PC-9 (cell line): ENCODE measurements at regions not wholly inside any gene's neighbourhood (a gene's known extent, or its start where the extent isn't known, plus 50 kb on each side); places are given as distances from the start of the nearest gene placed in this dataset.

Experiments used
- BruUV-seq: library from RNA; stranded (reverse); fragments of 400-500 nt; replicated peaks from 2 replicates; lab custom pipeline; 2021; lab: Mats Ljungman, UMichigan
- CTCF ChIA-PET: fragments of 300-600 bp; sonication (Branson Sonifier 250); formaldehyde crosslinking; loops from one replicate; lab custom pipeline; 2022; ENCODE audit warnings: antibody characterized with exemption; lab: Charles Lee
- POLR2A ChIA-PET: fragments of 300-600 bp; sonication (Branson Sonifier 250); formaldehyde crosslinking; loops from one replicate; lab custom pipeline; 2022; ENCODE audit warnings: antibody characterized with exemption; ENCODE audit not compliant: unreplicated experiment; lab: Charles Lee
- DNase-seq, 2 experiments: peaks; one replicate each; pipeline versions ENCODE4 v3.0.0 to v3.0.0-alpha.2; 2015 to 2022; ENCODE audit warnings: mixed read lengths in 1 of 2
- H2AFZ ChIP-seq: fragments of 200-600 bp; sonication (generic); 2 replicates; pipeline ENCODE4 v1.8.1; 2017; ENCODE audit warnings: antibody characterized with exemption
- H3F3A ChIP-seq: fragments of 200-600 bp; sonication (generic); 2 replicates; pipeline ENCODE4 v1.8.1; 2017; ENCODE audit warnings: antibody characterized with exemption, mild to moderate bottlenecking, low read depth; ENCODE audit not compliant: insufficient read depth
- H3K27ac ChIP-seq: fragments of 200-600 bp; sonication (generic); 2 replicates; pipeline ENCODE4 v1.6.1; 2016; ENCODE audit warnings: mixed run types
- H3K27me3 ChIP-seq: fragments of 200-600 bp; sonication (generic); 2 replicates; pipeline ENCODE4 v1.6.1; 2016; ENCODE audit warnings: low read depth, mixed run types; ENCODE audit not compliant: insufficient read depth
- H3K36me3 ChIP-seq: fragments of 200-600 bp; sonication (generic); 2 replicates; pipeline ENCODE4 v1.6.1; 2016; ENCODE audit warnings: low read depth, mixed run types
- H3K4me1 ChIP-seq: fragments of 200-600 bp; sonication (generic); replicated peaks from 2 replicates; pipeline ENCODE4 v1.6.1; 2016; ENCODE audit warnings: mixed run types; ENCODE audit not compliant: insufficient read depth
- H3K4me2 ChIP-seq: fragments of 200-600 bp; sonication (generic); 2 replicates; pipeline ENCODE4 v1.6.1; 2017; ENCODE audit warnings: mixed run types
- H3K4me3 ChIP-seq: fragments of 200-600 bp; sonication (generic); 2 replicates; pipeline ENCODE4 v1.6.1; 2016; ENCODE audit warnings: mixed run types
- H3K79me2 ChIP-seq: fragments of 200-600 bp; sonication (generic); 2 replicates; pipeline ENCODE4 v1.6.1; 2017; ENCODE audit warnings: low read depth, mixed run types
- H3K9me2 ChIP-seq: fragments of 200-600 bp; sonication (generic); 2 replicates; pipeline ENCODE4 v1.8.1; 2017; ENCODE audit warnings: mild to moderate bottlenecking; ENCODE audit not compliant: insufficient read depth
- H3K9me3 ChIP-seq: fragments of 200-600 bp; sonication (generic); 2 replicates; pipeline ENCODE4 v1.8.1; 2016; ENCODE audit warnings: low read depth; ENCODE audit not compliant: insufficient read depth
- H4K20me1 ChIP-seq: fragments of 200-600 bp; sonication (generic); 2 replicates; pipeline ENCODE4 v1.8.1; 2017; ENCODE audit not compliant: insufficient read depth
- CTCF ChIP-seq: fragments of 200-600 bp; sonication (generic); conservative IDR thresholded peaks from 2 replicates; pipeline ENCODE4 v1.6.1; 2017; ENCODE audit warnings: mixed run types, antibody characterized with exemption, mild to moderate bottlenecking, moderate library complexity
- EZH2 ChIP-seq: fragments of 200-600 bp; sonication (generic); IDR thresholded peaks from 2 replicates; pipeline ENCODE4 v1.8.0; 2017; ENCODE audit warnings: antibody characterized with exemption, low read depth
- intact Hi-C: fragments of 100-400 bp; cut with micrococcal nuclease; formaldehyde crosslinking; loops from one replicate; pipeline ENCODE4 v1.10.0; 2022; ENCODE audit not compliant: unreplicated experiment

GRCh38 chr1:99497690-99498089 is 148.2 kb upstream of the PALMD start:
- Histone ChIP-seq H3K9me2 (no peaks in the 10 kb centered on the region), H3F3A (no peaks in the 10 kb centered on the region), H3K4me2 (no peak overlapping the region), H3K27me3 (no peaks in the 10 kb centered on the region), H3K9me3 (no peaks in the 10 kb centered on the region; the same call in 1 of the 2 replicates), H3K79me2 (no peaks in the 10 kb centered on the region), H3K27ac (no peak overlapping the region), H3K4me3 (no peak overlapping the region), H2AFZ (no peak overlapping the region), H4K20me1 (no peaks in the 10 kb centered on the region), H3K36me3 (no peaks in the 10 kb centered on the region), H3K4me1 (no peaks in the 10 kb centered on the region)
- CTCF ChIA-PET, result no interaction called here
- DNase-seq, result no peak
- POLR2A ChIA-PET, result no interaction called here
- intact Hi-C loops, result no loop called here
- TF ChIP-seq EZH2 (no peak), CTCF (no peak)
- no TSS peak for BruUV-seq

GRCh38 chr1:99500541-99500940 is 145.4 kb upstream of the PALMD start:
- no peaks in the 10 kb centered on the region for H3K9me2 ChIP-seq
- ChIA-PET CTCF (no interaction called here), POLR2A (no interaction called here)
- no peak overlapping the region for H3K4me2 ChIP-seq
- H3K27ac ChIP-seq, result no peak overlapping the region
- H3K79me2 ChIP-seq, result no peaks in the 10 kb centered on the region
- H3K27me3 ChIP-seq, result no peaks in the 10 kb centered on the region
- no peaks in the 10 kb centered on the region for H4K20me1 ChIP-seq
- intact Hi-C loops, result no loop called here
- no peak overlapping the region for H2AFZ ChIP-seq
- DNase-seq, result no peak
- no peak overlapping the region for H3K4me3 ChIP-seq
- no peaks in the 10 kb centered on the region for H3K9me3 ChIP-seq
- H3K4me1 ChIP-seq, result no peaks in the 10 kb centered on the region
- no TSS peak for BruUV-seq
- H3K36me3 ChIP-seq, result no peaks in the 10 kb centered on the region
- H3F3A ChIP-seq, result no peaks in the 10 kb centered on the region
- no peak for TF ChIP-seq EZH2

GRCh38 chr1:99501871-99502270 is 144.0 kb upstream of the PALMD start:
- ChIA-PET CTCF (no interaction called here), POLR2A (no interaction called here)
- intact Hi-C loops, result no loop called here
- no peaks in the 10 kb centered on the region for H3K36me3 ChIP-seq
- BruUV-seq, result no TSS peak
- DNase-seq, result no peak
- H3K79me2 ChIP-seq, result no peaks in the 10 kb centered on the region
- no peaks in the 10 kb centered on the region for H3K9me2 ChIP-seq
- no peak overlapping the region for H2AFZ ChIP-seq
- no peaks in the 10 kb centered on the region for H3F3A ChIP-seq
- H4K20me1 ChIP-seq, result no peaks in the 10 kb centered on the region
- no peaks in the 10 kb centered on the region for H3K4me1 ChIP-seq
- no peaks in the 10 kb centered on the region for H3K27me3 ChIP-seq
- H3K9me3 ChIP-seq, result no peaks in the 10 kb centered on the region
- H3K27ac ChIP-seq, result no peak overlapping the region
- no peak for TF ChIP-seq EZH2
- no peak overlapping the region for H3K4me2 ChIP-seq
- no peak overlapping the region for H3K4me3 ChIP-seq

GRCh38 chr1:99502400-99502799 is 143.5 kb upstream of the PALMD start:
- Histone ChIP-seq H3K9me3 (no peaks in the 10 kb centered on the region), H3K9me2 (no peaks in the 10 kb centered on the region), H4K20me1 (no peaks in the 10 kb centered on the region), H3K79me2 (no peaks in the 10 kb centered on the region), H3K36me3 (no peaks in the 10 kb centered on the region), H3F3A (no peaks in the 10 kb centered on the region), H3K27me3 (no peaks in the 10 kb centered on the region), H3K4me2 (no peak overlapping the region), H3K27ac (no peak overlapping the region), H2AFZ (no peak overlapping the region), H3K4me3 (no peak overlapping the region), H3K4me1 (no peaks in the 10 kb centered on the region)
- TF ChIP-seq CTCF, result no peak
- intact Hi-C loops, result no loop called here
- POLR2A ChIA-PET, result no interaction called here
- no peak for DNase-seq
- no TSS peak for BruUV-seq
- CTCF ChIA-PET, result no interaction called here
